ENCODE measurements at regions not wholly inside any gene's neighbourhood (a gene's known extent, or its start where the extent isn't known, plus 50 kb on each side); places are given as distances from the start of the nearest gene placed in this dataset.

GRCh38 chr5:96084874-96085506 is 123.3 kb upstream of the ELL2 start:
- Mint-ChIP-seq H3K27me3 (no peaks in the 10 kb centered on the region), H3K4me3 (no peak overlapping the region), H3K36me3 (ENCODE audit: low read depth) (no peaks in the 10 kb centered on the region), H3K9me3 (no peaks in the 10 kb centered on the region), H3K27ac (no peak overlapping the region), H3K4me1 (peaks cover 17% of the 10 kb centered on the region)
- no peak for ATAC-seq (replicated peaks)

GRCh38 chr5:96083361-96083881 is 121.8 kb upstream of the ELL2 start:
- Mint-ChIP-seq H3K9me3 (no peaks in the 10 kb centered on the region), H3K27me3 (no peaks in the 10 kb centered on the region), H3K4me1 (peaks cover 21% of the 10 kb centered on the region), H3K36me3 (ENCODE audit: low read depth) (no peaks in the 10 kb centered on the region), H3K27ac (peak overlapping the region; percentile 60), H3K4me3 (peak overlapping the region; percentile 35)
- peak; percentile 34 for ATAC-seq (replicated peaks)

- peak overlapping the region; percentile 49 for H3K27ac Mint-ChIP-seq
- no peaks in the 10 kb centered on the region for H3K9me3 Mint-ChIP-seq
- no peak for ATAC-seq (replicated peaks)
- H3K4me3 Mint-ChIP-seq, result peak overlapping the region; percentile 10
- peaks cover 26% of the 10 kb centered on the region for H3K4me1 Mint-ChIP-seq
- H3K36me3 Mint-ChIP-seq (ENCODE audit: low read depth), result no peaks in the 10 kb centered on the region
- peaks cover 4% of the 10 kb centered on the region for H3K27me3 Mint-ChIP-seq
Observed at GRCh38 chr5:96081276-96081858, 119.7 kb upstream of the ELL2 start.

GRCh38 chr5:96080557-96080956 is 118.9 kb upstream of the ELL2 start:
- Mint-ChIP-seq H3K27me3 (peaks cover 4% of the 10 kb centered on the region), H3K4me3 (peak overlapping the region; percentile 10), H3K36me3 (ENCODE audit: low read depth) (no peaks in the 10 kb centered on the region), H3K9me3 (no peaks in the 10 kb centered on the region), H3K4me1 (peaks cover 26% of the 10 kb centered on the region), H3K27ac (peak overlapping the region; percentile 49)
- peak; percentile 74 for ATAC-seq (replicated peaks)

GRCh38 chr5:96079962-96080361 is 118.3 kb upstream of the ELL2 start:
- Mint-ChIP-seq H3K27me3 (peaks cover 4% of the 10 kb centered on the region), H3K9me3 (no peaks in the 10 kb centered on the region), H3K27ac (peak overlapping the region; percentile 49), H3K36me3 (ENCODE audit: low read depth) (no peaks in the 10 kb centered on the region), H3K4me3 (no peak overlapping the region), H3K4me1 (peaks cover 26% of the 10 kb centered on the region)
- no peak for ATAC-seq (replicated peaks)

- Mint-ChIP-seq H3K4me1 (peaks cover 26% of the 10 kb centered on the region), H3K9me3 (no peaks in the 10 kb centered on the region), H3K27me3 (peaks cover 4% of the 10 kb centered on the region), H3K36me3 (ENCODE audit: low read depth) (no peaks in the 10 kb centered on the region), H3K27ac (peak overlapping the region; percentile 18), H3K4me3 (peak overlapping the region; percentile 3)
- ATAC-seq (replicated peaks), result peak; percentile 95
Observed at GRCh38 chr5:96079075-96079474, 117.4 kb upstream of the ELL2 start.

- peaks cover 17% of the 10 kb centered on the region for H3K4me1 Mint-ChIP-seq
- no peaks in the 10 kb centered on the region for H3K36me3 Mint-ChIP-seq (ENCODE audit: low read depth)
- no peak for ATAC-seq (replicated peaks)
- H3K4me3 Mint-ChIP-seq, result no peak overlapping the region
- H3K27me3 Mint-ChIP-seq, result peaks cover 4% of the 10 kb centered on the region
- H3K27ac Mint-ChIP-seq, result no peak overlapping the region
- no peaks in the 10 kb centered on the region for H3K9me3 Mint-ChIP-seq
Observed at GRCh38 chr5:96076451-96076850, 114.8 kb upstream of the ELL2 start.

- no peak for ATAC-seq (replicated peaks)
- Mint-ChIP-seq H3K36me3 (ENCODE audit: low read depth) (no peaks in the 10 kb centered on the region), H3K27ac (no peak overlapping the region), H3K9me3 (no peaks in the 10 kb centered on the region), H3K4me3 (no peak overlapping the region), H3K4me1 (peaks cover 19% of the 10 kb centered on the region), H3K27me3 (peaks cover 4% of the 10 kb centered on the region)
Observed at GRCh38 chr5:96075579-96076289, 114.1 kb upstream of the ELL2 start.

- Mint-ChIP-seq H3K4me3 (no peak overlapping the region), H3K27ac (no peak overlapping the region), H3K4me1 (peaks cover 18% of the 10 kb centered on the region), H3K9me3 (no peaks in the 10 kb centered on the region), H3K36me3 (ENCODE audit: low read depth) (no peaks in the 10 kb centered on the region), H3K27me3 (peaks cover 4% of the 10 kb centered on the region)
- no peak for ATAC-seq (replicated peaks)
Observed at GRCh38 chr5:96074870-96075269, 113.2 kb upstream of the ELL2 start.

GRCh38 chr5:96074460-96074859 is 112.8 kb upstream of the ELL2 start:
- Mint-ChIP-seq H3K36me3 (ENCODE audit: low read depth) (no peaks in the 10 kb centered on the region), H3K4me1 (peaks cover 18% of the 10 kb centered on the region), H3K27me3 (peaks cover 4% of the 10 kb centered on the region), H3K27ac (no peak overlapping the region), H3K4me3 (no peak overlapping the region), H3K9me3 (no peaks in the 10 kb centered on the region)
- no peak for ATAC-seq (replicated peaks)

GRCh38 chr5:96072791-96073165 is 111.1 kb upstream of the ELL2 start:
- H3K27ac Mint-ChIP-seq, result peak overlapping the region; percentile 24
- peak overlapping the region; percentile 25 for H3K4me3 Mint-ChIP-seq
- ATAC-seq (replicated peaks), result no peak

GRCh38 chr5:96072138-96072790 is 110.6 kb upstream of the ELL2 start:
- H3K9me3 Mint-ChIP-seq, result no peaks in the 10 kb centered on the region
- ATAC-seq (replicated peaks), result peak; percentile 31
- peak overlapping the region; percentile 25 for H3K4me3 Mint-ChIP-seq
- no peaks in the 10 kb centered on the region for H3K36me3 Mint-ChIP-seq (ENCODE audit: low read depth)
- peak overlapping the region; percentile 24 for H3K27ac Mint-ChIP-seq
- H3K27me3 Mint-ChIP-seq, result no peaks in the 10 kb centered on the region
- peaks cover 19% of the 10 kb centered on the region for H3K4me1 Mint-ChIP-seq

More at GRCh38 chr5:96072791-96073165, 111.1 kb upstream of the ELL2 start:
- Mint-ChIP-seq H3K9me3 (no peaks in the 10 kb centered on the region), H3K27me3 (peaks cover 4% of the 10 kb centered on the region), H3K36me3 (ENCODE audit: low read depth) (no peaks in the 10 kb centered on the region), H3K4me1 (peaks cover 21% of the 10 kb centered on the region)

- Mint-ChIP-seq H3K4me3 (peak overlapping the region; percentile 17), H3K27me3 (no peaks in the 10 kb centered on the region), H3K36me3 (ENCODE audit: low read depth) (no peaks in the 10 kb centered on the region), H3K27ac (peak overlapping the region; percentile 14), H3K4me1 (peaks cover 28% of the 10 kb centered on the region), H3K9me3 (no peaks in the 10 kb centered on the region)
- ATAC-seq (replicated peaks), result peak; percentile 28
Observed at GRCh38 chr5:96070622-96071225, 109.1 kb upstream of the ELL2 start.

GRCh38 chr5:96067894-96068614 is 106.4 kb upstream of the ELL2 start:
- peak overlapping the region; percentile 93 for H3K27ac Mint-ChIP-seq
- peaks cover 36% of the 10 kb centered on the region for H3K4me1 Mint-ChIP-seq
- H3K27me3 Mint-ChIP-seq, result no peaks in the 10 kb centered on the region
- peak overlapping the region; percentile 53 for H3K4me3 Mint-ChIP-seq
- H3K9me3 Mint-ChIP-seq, result no peaks in the 10 kb centered on the region
- ATAC-seq (replicated peaks), result peak; percentile 70
- H3K36me3 Mint-ChIP-seq (ENCODE audit: low read depth), result no peaks in the 10 kb centered on the region
